ENCODE measurements at regions not wholly inside any gene's neighbourhood (a gene's known extent, or its start where the extent isn't known, plus 50 kb on each side); places are given as distances from the start of the nearest gene placed in this dataset.

- Mint-ChIP-seq H3K4me1 (no peaks in the 10 kb centered on the region), H3K36me3 (ENCODE audit: low read depth) (no peaks in the 10 kb centered on the region), H3K27me3 (peaks cover 2% of the 10 kb centered on the region), H3K9me3 (no peaks in the 10 kb centered on the region), H3K4me3 (no peak overlapping the region), H3K27ac (no peak overlapping the region)
- ATAC-seq (ENCODE audit: low read depth) (no peak), DNase-seq (no peak)
- intact Hi-C loops (cut with micrococcal nuclease): no loop called here
- CTCF ChIA-PET: no interaction called here
- POLR2A ChIA-PET: no interaction called here
- TF ChIP-seq CTCF (IDR thresholded peaks at IDR 0.05): no peak
These were observed 176.4 kb upstream of the MYOCD start for GRCh38 chr17:12489325-12489724.

- intact Hi-C loops (cut with micrococcal nuclease): no loop called here
- no peak overlapping the region for H3K27ac Mint-ChIP-seq
- no peak overlapping the region for H3K4me3 Mint-ChIP-seq
- ATAC-seq (ENCODE audit: low read depth) (no peak), DNase-seq (no peak)
- H3K27me3 Mint-ChIP-seq: peaks cover 2% of the 10 kb centered on the region
- no peak for TF ChIP-seq CTCF (IDR thresholded peaks at IDR 0.05)
- H3K36me3 Mint-ChIP-seq (ENCODE audit: low read depth): no peaks in the 10 kb centered on the region
- peaks cover 2% of the 10 kb centered on the region for H3K9me3 Mint-ChIP-seq
- H3K4me1 Mint-ChIP-seq: no peaks in the 10 kb centered on the region
- ChIA-PET POLR2A (no interaction called here), CTCF (no interaction called here)
These were observed 173.2 kb upstream of the MYOCD start for GRCh38 chr17:12492450-12492849.

GRCh38 chr17:12505866-12506265, 159.8 kb upstream of the MYOCD start:
- H3K27ac Mint-ChIP-seq: no peak overlapping the region
- H3K36me3 Mint-ChIP-seq (ENCODE audit: low read depth): no peaks in the 10 kb centered on the region
- H3K9me3 Mint-ChIP-seq: peaks cover 6% of the 10 kb centered on the region
- TF ChIP-seq CTCF (IDR thresholded peaks at IDR 0.05): no peak
- DNase-seq (no peak), ATAC-seq (ENCODE audit: low read depth) (no peak)
- H3K4me1 Mint-ChIP-seq: no peaks in the 10 kb centered on the region
- ChIA-PET CTCF (no interaction called here), POLR2A (no interaction called here)
- H3K4me3 Mint-ChIP-seq: no peak overlapping the region
- H3K27me3 Mint-ChIP-seq: no peaks in the 10 kb centered on the region
- intact Hi-C loops (cut with micrococcal nuclease): no loop called here

- Mint-ChIP-seq H3K4me1 (no peaks in the 10 kb centered on the region), H3K9me3 (peaks cover 6% of the 10 kb centered on the region), H3K4me3 (no peak overlapping the region), H3K36me3 (ENCODE audit: low read depth) (no peaks in the 10 kb centered on the region), H3K27ac (no peak overlapping the region), H3K27me3 (no peaks in the 10 kb centered on the region)
- intact Hi-C loops (cut with micrococcal nuclease): no loop called here
- DNase-seq: no peak
- ChIA-PET POLR2A (no interaction called here), CTCF (no interaction called here)
- ATAC-seq (ENCODE audit: low read depth): no peak
- no peak for TF ChIP-seq CTCF (IDR thresholded peaks at IDR 0.05)
These were observed 158.6 kb upstream of the MYOCD start for GRCh38 chr17:12507026-12507595.

- Mint-ChIP-seq H3K4me3 (no peak overlapping the region), H3K4me1 (no peaks in the 10 kb centered on the region), H3K36me3 (ENCODE audit: low read depth) (no peaks in the 10 kb centered on the region), H3K27ac (no peak overlapping the region), H3K27me3 (no peaks in the 10 kb centered on the region), H3K9me3 (peaks cover 1% of the 10 kb centered on the region)
- TF ChIP-seq CTCF (IDR thresholded peaks at IDR 0.05): no peak
- intact Hi-C loops (cut with micrococcal nuclease): no loop called here
- ChIA-PET POLR2A (no interaction called here), CTCF (no interaction called here)
- no peak for DNase-seq
- ATAC-seq (ENCODE audit: low read depth): no peak
These were observed 155.9 kb upstream of the MYOCD start for GRCh38 chr17:12509801-12510200.
